Peyer's patch (tissue), 4 donors: ENCODE measurements at regions not wholly inside any gene's neighbourhood (a gene's known extent, or its start where the extent isn't known, plus 50 kb on each side); places are given as distances from the start of the nearest gene placed in this dataset.

Experiments used
- DNase-seq, 3 donors: peaks; one replicate each; pipeline ENCODE4 v3.0.0-alpha.2; 2017 to 2019
- H3K27ac ChIP-seq, 4 donors: fragments of 200-600 bp; sonication (generic); one replicate each; pipeline ENCODE4 v1.5.1; 2016 to 2019
- H3K27me3 ChIP-seq, 2 donors: fragments of 200-600 bp; sonication (generic); one replicate each; pipeline ENCODE4 v1.5.1; 2019
- H3K36me3 ChIP-seq, 3 donors: fragments of 200-600 bp; sonication (generic); one replicate each; pipeline ENCODE4 v1.5.1; 2016 to 2019
- H3K4me1 ChIP-seq, 4 donors: fragments of 200-600 bp; sonication (generic); one replicate each; pipeline ENCODE4 v1.5.1; 2016 to 2019
- H3K4me3 ChIP-seq, 4 donors: fragments of 200-600 bp; sonication (generic); 1 replicate in 3 of 4; 2 replicates in 1 of 4; pipeline ENCODE4 v1.5.1; 2016 to 2019; ENCODE audit warnings: mild to moderate bottlenecking in 1 of 4
- H3K9me3 ChIP-seq, 4 donors: fragments of 200-600 bp; sonication (generic); one replicate each; pipeline ENCODE4 v1.5.1; 2016 to 2019; ENCODE audit warnings: mild to moderate bottlenecking in 1 of 4
- CTCF ChIP-seq, 6 experiments: fragments of 450-650 bp in 4 of 6; fragments of 200-600 bp in 2 of 6; sonication (generic) in 1 of 6; IDR thresholded peaks; one replicate each; pipeline ENCODE4 v1.5.1; 2017 to 2019; ENCODE audit warnings: antibody characterized with exemption in 6 of 6, mild to moderate bottlenecking in 3 of 6, moderate library complexity in 1 of 6
- POLR2A ChIP-seq, 2 donors: fragments of 450-650 bp; IDR thresholded peaks; one replicate each; pipeline ENCODE4 v1.5.1; 2017; ENCODE audit warnings: antibody characterized with exemption in 2 of 2, mild to moderate bottlenecking in 2 of 2, moderate library complexity in 2 of 2

- no peak for TF ChIP-seq POLR2A (IDR thresholded peaks at IDR 0.05)
- no peak for TF ChIP-seq CTCF (IDR thresholded peaks at IDR 0.05)
- no peak overlapping the region for H3K27ac ChIP-seq
- no peaks in the 10 kb centered on the region for H3K9me3 ChIP-seq
- no peaks in the 10 kb centered on the region for H3K36me3 ChIP-seq
- DNase-seq = no peak
- H3K4me1 ChIP-seq = no peaks in the 10 kb centered on the region
- H3K27me3 ChIP-seq = no peaks in the 10 kb centered on the region
- H3K4me3 ChIP-seq = no peak overlapping the region
Measured at GRCh38 chr5:114060866-114061265, 301.0 kb upstream of the KCNN2 start.

- Histone ChIP-seq H3K4me1 (no peaks in the 10 kb centered on the region), H3K9me3 (no peaks in the 10 kb centered on the region), H3K4me3 (no peak overlapping the region), H3K27me3 (no peaks in the 10 kb centered on the region), H3K27ac (no peak overlapping the region), H3K36me3 (no peaks in the 10 kb centered on the region)
- DNase-seq = no peak
- TF ChIP-seq CTCF (IDR thresholded peaks at IDR 0.05) = no peak
- TF ChIP-seq POLR2A (IDR thresholded peaks at IDR 0.05) = no peak
Measured at GRCh38 chr5:114062932-114063867, 298.7 kb upstream of the KCNN2 start.

- DNase-seq = no peak
- Histone ChIP-seq H3K27me3 (no peaks in the 10 kb centered on the region), H3K27ac (no peak overlapping the region), H3K36me3 (no peaks in the 10 kb centered on the region), H3K4me1 (no peaks in the 10 kb centered on the region), H3K9me3 (no peaks in the 10 kb centered on the region), H3K4me3 (no peak overlapping the region)
- no peak for TF ChIP-seq CTCF (IDR thresholded peaks at IDR 0.05)
- no peak for TF ChIP-seq POLR2A (IDR thresholded peaks at IDR 0.05)
Measured at GRCh38 chr5:114065912-114066311, 296.0 kb upstream of the KCNN2 start.

- TF ChIP-seq CTCF (IDR thresholded peaks at IDR 0.05) = no peak
- TF ChIP-seq POLR2A (IDR thresholded peaks at IDR 0.05) = no peak
- no peak overlapping the region for H3K27ac ChIP-seq
- DNase-seq = no peak
- H3K36me3 ChIP-seq = no peaks in the 10 kb centered on the region
- no peaks in the 10 kb centered on the region for H3K9me3 ChIP-seq
- H3K4me3 ChIP-seq = no peak overlapping the region
- H3K27me3 ChIP-seq = no peaks in the 10 kb centered on the region
- H3K4me1 ChIP-seq = no peaks in the 10 kb centered on the region
Measured at GRCh38 chr5:114070093-114070722, 291.7 kb upstream of the KCNN2 start.

GRCh38 chr5:114089259-114089658 lies 272.6 kb upstream of the KCNN2 start:
- H3K9me3 ChIP-seq = peaks cover 0 to 7% (median 3%) of the 10 kb centered on the region in 4 donors
- no peaks in the 10 kb centered on the region for H3K36me3 ChIP-seq
- H3K4me1 ChIP-seq = no peaks in the 10 kb centered on the region
- no peak for DNase-seq
- TF ChIP-seq POLR2A (IDR thresholded peaks at IDR 0.05) (no peak), CTCF (IDR thresholded peaks at IDR 0.05) (no peak)
- no peak overlapping the region for H3K4me3 ChIP-seq
- no peak overlapping the region for H3K27ac ChIP-seq
- no peaks in the 10 kb centered on the region for H3K27me3 ChIP-seq
